ENCODE measurements at regions not wholly inside any gene's neighbourhood (a gene's known extent, or its start where the extent isn't known, plus 50 kb on each side); places are given as distances from the start of the nearest gene placed in this dataset.

- Histone ChIP-seq H3K14ac (ENCODE audit: low read length in 2 of 2) (no peak overlapping the region), H2AK5ac (ENCODE audit: low read length, severe bottlenecking) (no peak overlapping the region), H2BK120ac (ENCODE audit: low read depth, low read length) (no peak overlapping the region), H2BK5ac (ENCODE audit: low read depth, low read length, poor library complexity, severe bottlenecking) (no peak overlapping the region), H3K27ac (ENCODE audit: low read length, poor library complexity, severe bottlenecking) (no peak overlapping the region), H3K9me3 (ENCODE audit: control insufficient read depth, low read length) (no peaks in the 10 kb centered on the region), H4K91ac (ENCODE audit: low read length) (no peak overlapping the region), H4K8ac (ENCODE audit: low read length) (no peak overlapping the region), H2BK15ac (ENCODE audit: low read depth, poor library complexity, severe bottlenecking) (no peak overlapping the region), H3K4me2 (ENCODE audit: low read length, poor library complexity, severe bottlenecking) (no peak overlapping the region), H3K36me3 (ENCODE audit: control insufficient read depth in 1 of 2, insufficient read depth in 2 of 2, low read depth in 1 of 2, low read length in 2 of 2) (no peaks in the 10 kb centered on the region), H2AFZ (ENCODE audit: low read depth, low read length) (no peak overlapping the region), H3K9ac (ENCODE audit: low read length) (no peak overlapping the region), H3K4ac (ENCODE audit: low read depth in 1 of 2, low read length in 2 of 2) (no peak overlapping the region), H3K4me1 (ENCODE audit: control insufficient read depth, insufficient read depth, low read depth, low read length) (no peaks in the 10 kb centered on the region), H3K4me3 (ENCODE audit: insufficient read depth in 1 of 2, low read depth in 1 of 2, low read length in 2 of 2) (no peak overlapping the region), H3K23ac (ENCODE audit: low read length in 2 of 2) (no peak overlapping the region), H2BK12ac (ENCODE audit: low read length in 2 of 2) (no peak overlapping the region), H3K27me3 (ENCODE audit: control insufficient read depth in 1 of 2, insufficient read depth in 1 of 2, low read length in 2 of 2) (no peaks in the 10 kb centered on the region), H3K18ac (ENCODE audit: low read depth in 1 of 2, low read length in 2 of 2) (no peak overlapping the region), H3K79me1 (replicated peaks; ENCODE audit: low read length, poor library complexity, severe bottlenecking) (no peaks in the 10 kb centered on the region)
- no peak for DNase-seq
- WGBS: 84% methylated on average over 2 of the region's 6 CpGs
These were observed 430.8 kb downstream of the PLPP3 start for GRCh38 chr1:56148326-56149193.

- Histone ChIP-seq H3K4me2 (ENCODE audit: low read length, poor library complexity, severe bottlenecking) (peak overlapping the region; percentile 20), H3K79me1 (replicated peaks; ENCODE audit: low read length, poor library complexity, severe bottlenecking) (no peaks in the 10 kb centered on the region), H3K27ac (ENCODE audit: low read length, poor library complexity, severe bottlenecking) (no peak overlapping the region), H3K36me3 (ENCODE audit: control insufficient read depth in 1 of 2, insufficient read depth in 2 of 2, low read depth in 1 of 2, low read length in 2 of 2) (no peaks in the 10 kb centered on the region), H3K9me3 (ENCODE audit: control insufficient read depth, low read length) (no peaks in the 10 kb centered on the region), H2BK15ac (ENCODE audit: low read depth, poor library complexity, severe bottlenecking) (no peak overlapping the region), H3K4ac (ENCODE audit: low read depth in 1 of 2, low read length in 2 of 2) (no peak overlapping the region), H3K18ac (ENCODE audit: low read depth in 1 of 2, low read length in 2 of 2) (no peak overlapping the region), H2BK120ac (ENCODE audit: low read depth, low read length) (no peak overlapping the region), H4K8ac (ENCODE audit: low read length) (no peak overlapping the region), H2AFZ (ENCODE audit: low read depth, low read length) (no peak overlapping the region), H3K4me1 (ENCODE audit: control insufficient read depth, insufficient read depth, low read depth, low read length) (no peaks in the 10 kb centered on the region), H3K4me3 (ENCODE audit: insufficient read depth in 1 of 2, low read depth in 1 of 2, low read length in 2 of 2) (no peak overlapping the region), H3K23ac (ENCODE audit: low read length in 2 of 2) (no peak overlapping the region), H3K9ac (ENCODE audit: low read length) (peak overlapping the region; percentile 58), H2BK12ac (ENCODE audit: low read length in 2 of 2) (no peak overlapping the region), H4K91ac (ENCODE audit: low read length) (no peak overlapping the region), H2BK5ac (ENCODE audit: low read depth, low read length, poor library complexity, severe bottlenecking) (no peak overlapping the region), H3K14ac (ENCODE audit: low read length in 2 of 2) (no peak overlapping the region), H2AK5ac (ENCODE audit: low read length, severe bottlenecking) (no peak overlapping the region), H3K27me3 (ENCODE audit: control insufficient read depth in 1 of 2, insufficient read depth in 1 of 2, low read length in 2 of 2) (no peaks in the 10 kb centered on the region)
- no CpG with 5 or more reads among the region's 1 CpG for WGBS
- no peak for DNase-seq
These were observed 431.9 kb downstream of the PLPP3 start for GRCh38 chr1:56147459-56147858.

GRCh38 chr1:56147034-56147433 lies 432.3 kb downstream of the PLPP3 start:
- Histone ChIP-seq H3K9me3 (ENCODE audit: control insufficient read depth, low read length) (no peaks in the 10 kb centered on the region), H3K4me3 (ENCODE audit: insufficient read depth in 1 of 2, low read depth in 1 of 2, low read length in 2 of 2) (peak overlapping the region in 1 of 2 experiments; percentile 8), H3K4me2 (ENCODE audit: low read length, poor library complexity, severe bottlenecking) (no peak overlapping the region), H2BK5ac (ENCODE audit: low read depth, low read length, poor library complexity, severe bottlenecking) (no peak overlapping the region), H2BK15ac (ENCODE audit: low read depth, poor library complexity, severe bottlenecking) (no peak overlapping the region), H3K4ac (ENCODE audit: low read depth in 1 of 2, low read length in 2 of 2) (no peak overlapping the region), H3K27ac (ENCODE audit: low read length, poor library complexity, severe bottlenecking) (no peak overlapping the region), H3K36me3 (ENCODE audit: control insufficient read depth in 1 of 2, insufficient read depth in 2 of 2, low read depth in 1 of 2, low read length in 2 of 2) (no peaks in the 10 kb centered on the region), H2BK120ac (ENCODE audit: low read depth, low read length) (no peak overlapping the region), H3K23ac (ENCODE audit: low read length in 2 of 2) (no peak overlapping the region), H4K8ac (ENCODE audit: low read length) (no peak overlapping the region), H3K27me3 (ENCODE audit: control insufficient read depth in 1 of 2, insufficient read depth in 1 of 2, low read length in 2 of 2) (no peaks in the 10 kb centered on the region), H3K4me1 (ENCODE audit: control insufficient read depth, insufficient read depth, low read depth, low read length) (no peaks in the 10 kb centered on the region), H4K91ac (ENCODE audit: low read length) (no peak overlapping the region), H3K9ac (ENCODE audit: low read length) (peak overlapping the region; percentile 58), H2BK12ac (ENCODE audit: low read length in 2 of 2) (no peak overlapping the region), H2AFZ (ENCODE audit: low read depth, low read length) (no peak overlapping the region), H3K14ac (ENCODE audit: low read length in 2 of 2) (no peak overlapping the region), H2AK5ac (ENCODE audit: low read length, severe bottlenecking) (no peak overlapping the region), H3K18ac (ENCODE audit: low read depth in 1 of 2, low read length in 2 of 2) (no peak overlapping the region), H3K79me1 (replicated peaks; ENCODE audit: low read length, poor library complexity, severe bottlenecking) (no peaks in the 10 kb centered on the region)
- no CpG with 5 or more reads among the region's 2 CpGs for WGBS
- DNase-seq: no peak

- no peak overlapping the region for H2AK5ac ChIP-seq (ENCODE audit: low read length, severe bottlenecking)
- H3K9ac ChIP-seq (ENCODE audit: low read length): peak overlapping the region; percentile 58
- H4K8ac ChIP-seq (ENCODE audit: low read length): no peak overlapping the region
- no peaks in the 10 kb centered on the region for H3K79me1 ChIP-seq (replicated peaks; ENCODE audit: low read length, poor library complexity, severe bottlenecking)
- WGBS: 50% methylated on average over 2 of the region's 2 CpGs
- no peak overlapping the region for H2BK12ac ChIP-seq (ENCODE audit: low read length in 2 of 2)
- no peak overlapping the region for H2BK5ac ChIP-seq (ENCODE audit: low read depth, low read length, poor library complexity, severe bottlenecking)
- H3K4me3 ChIP-seq (ENCODE audit: insufficient read depth in 1 of 2, low read depth in 1 of 2, low read length in 2 of 2): peak overlapping the region in 1 of 2 experiments; percentile 8
- H3K23ac ChIP-seq (ENCODE audit: low read length in 2 of 2): no peak overlapping the region
- H4K91ac ChIP-seq (ENCODE audit: low read length): no peak overlapping the region
- H3K9me3 ChIP-seq (ENCODE audit: control insufficient read depth, low read length): no peaks in the 10 kb centered on the region
- no peak overlapping the region for H2BK120ac ChIP-seq (ENCODE audit: low read depth, low read length)
- H3K27me3 ChIP-seq (ENCODE audit: control insufficient read depth in 1 of 2, insufficient read depth in 1 of 2, low read length in 2 of 2): no peaks in the 10 kb centered on the region
- H3K36me3 ChIP-seq (ENCODE audit: control insufficient read depth in 1 of 2, insufficient read depth in 2 of 2, low read depth in 1 of 2, low read length in 2 of 2): no peaks in the 10 kb centered on the region
- no peak overlapping the region for H3K4me2 ChIP-seq (ENCODE audit: low read length, poor library complexity, severe bottlenecking)
- no peak overlapping the region for H3K18ac ChIP-seq (ENCODE audit: low read depth in 1 of 2, low read length in 2 of 2)
- H2BK15ac ChIP-seq (ENCODE audit: low read depth, poor library complexity, severe bottlenecking): no peak overlapping the region
- no peak overlapping the region for H3K4ac ChIP-seq (ENCODE audit: low read depth in 1 of 2, low read length in 2 of 2)
- H3K14ac ChIP-seq (ENCODE audit: low read length in 2 of 2): no peak overlapping the region
- peak; percentile 34 for DNase-seq
- no peak overlapping the region for H3K27ac ChIP-seq (ENCODE audit: low read length, poor library complexity, severe bottlenecking)
- H2AFZ ChIP-seq (ENCODE audit: low read depth, low read length): no peak overlapping the region
- H3K4me1 ChIP-seq (ENCODE audit: control insufficient read depth, insufficient read depth, low read depth, low read length): no peaks in the 10 kb centered on the region
These were observed 432.9 kb downstream of the PLPP3 start for GRCh38 chr1:56146449-56146848.
